Dermis microvascular lymphatic vessel endothelial cell (primary cell): ENCODE measurements at regions not wholly inside any gene's neighbourhood (a gene's known extent, or its start where the extent isn't known, plus 50 kb on each side); places are given as distances from the start of the nearest gene placed in this dataset.
"Not testable (repeated sequence)": the region's sequence is repeated elsewhere in the genome, so short reads cannot be mapped to it uniquely, and the experiment has no call there.

Source experiments
- DNase-seq, 2 donors: peaks; one replicate each; pipeline versions ENCODE4 v3.0.0 to v3.0.0-alpha.2; 2010; ENCODE audit warnings: low read depth in 2 of 2

DNA sequence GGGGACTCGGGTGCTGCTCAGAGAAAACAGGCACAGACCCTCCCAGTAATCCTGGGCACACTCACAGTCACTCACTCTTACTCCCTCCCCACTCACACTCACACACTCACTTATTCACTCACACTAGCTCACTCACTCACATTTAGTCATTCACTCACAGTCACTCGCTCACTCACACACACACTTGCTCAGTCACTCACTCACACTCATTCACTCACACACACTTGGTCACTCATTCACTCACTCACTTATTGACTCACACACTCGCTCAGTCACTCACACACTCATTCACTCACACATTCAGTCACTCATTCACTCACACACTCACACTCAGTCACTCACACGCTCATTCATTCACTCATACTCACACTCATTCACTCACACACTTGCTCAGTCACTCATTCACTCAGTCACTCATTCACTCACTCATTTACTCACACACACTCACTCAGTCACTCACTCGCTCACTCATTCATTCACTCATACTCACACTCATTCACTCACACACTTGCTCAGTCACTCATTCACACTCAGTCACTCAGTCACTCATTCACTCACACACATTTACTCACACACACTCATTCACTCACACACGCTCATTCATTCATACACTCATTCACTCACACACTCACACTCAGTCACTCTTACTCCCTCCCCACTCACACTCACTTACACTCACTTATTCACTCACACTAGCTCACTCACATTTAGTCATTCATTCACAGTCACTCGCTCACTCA is 164.2 kb upstream of the C1orf174 start:
- DNase-seq: no peak

DNA sequence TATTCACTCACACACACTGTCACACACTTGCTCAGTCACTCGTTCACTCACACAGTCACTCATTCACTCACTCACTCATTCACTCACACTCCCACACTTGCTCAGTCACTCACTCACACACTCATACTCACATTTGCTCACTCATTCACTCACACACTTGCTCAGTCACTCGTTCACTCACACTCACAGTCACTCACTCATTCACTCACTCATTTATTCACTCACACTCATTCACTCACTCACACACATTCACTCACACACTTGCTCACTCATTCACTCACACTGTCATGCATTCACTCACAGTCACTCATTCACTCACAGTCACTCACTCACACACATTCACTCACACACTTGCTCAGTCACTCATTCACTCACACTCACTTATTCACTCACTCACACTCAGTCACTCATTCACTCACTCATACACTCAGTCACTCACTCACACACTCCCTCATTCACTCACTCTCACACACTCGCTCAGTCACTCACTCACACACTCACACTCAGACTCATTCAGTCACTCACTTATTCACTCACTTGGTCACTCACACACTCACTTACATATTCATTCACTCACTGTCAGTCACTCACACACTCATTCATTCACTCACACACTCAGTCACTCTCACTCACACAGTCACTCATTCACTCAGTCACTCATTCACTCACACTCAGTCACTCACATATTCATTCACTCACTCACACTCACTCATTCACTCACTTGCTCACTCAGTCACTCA is 167.0 kb upstream of the C1orf174 start:
- DNase-seq: no peak

DNA sequence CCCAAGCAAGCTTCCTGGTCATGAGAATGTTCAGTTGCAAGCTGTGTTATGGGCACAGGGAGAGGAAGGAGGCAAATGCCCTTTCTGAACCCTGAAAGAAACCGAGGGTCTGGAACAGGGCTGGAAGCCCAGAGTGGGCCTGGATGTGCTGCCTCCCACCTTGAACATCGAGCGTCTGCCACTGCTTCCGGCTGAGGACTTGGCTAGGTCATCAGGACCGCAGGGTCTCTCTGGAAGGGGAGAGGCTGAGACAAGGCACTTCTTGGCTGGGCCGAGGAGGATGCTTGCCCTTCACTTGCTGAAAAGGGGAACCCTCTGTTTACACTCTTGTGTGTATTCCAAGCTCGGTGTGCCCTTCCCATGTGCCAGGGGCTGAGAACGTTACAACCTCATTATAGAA is 168.0 kb upstream of the C1orf174 start:
- no peak for DNase-seq

DNA sequence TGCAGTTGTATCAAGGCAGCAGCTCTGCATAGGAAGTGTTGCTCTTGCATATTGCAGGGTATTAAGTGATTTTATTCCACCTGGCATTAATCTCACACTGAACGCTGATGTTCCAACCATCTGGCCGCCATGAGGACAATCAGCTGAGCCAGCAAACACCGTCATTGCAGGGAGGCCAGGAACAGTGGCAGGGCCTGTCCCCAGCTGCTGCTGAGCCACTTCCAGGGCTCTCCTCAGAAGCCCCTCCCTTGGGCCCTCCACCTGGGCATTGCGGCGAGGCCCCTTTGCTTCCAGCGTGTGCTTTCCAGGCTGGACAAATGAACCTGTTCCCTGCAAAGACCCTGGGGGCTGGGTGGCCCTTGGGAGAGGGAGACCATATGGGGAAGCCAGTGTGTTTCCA is 171.6 kb upstream of the C1orf174 start:
- no peak for DNase-seq

DNA sequence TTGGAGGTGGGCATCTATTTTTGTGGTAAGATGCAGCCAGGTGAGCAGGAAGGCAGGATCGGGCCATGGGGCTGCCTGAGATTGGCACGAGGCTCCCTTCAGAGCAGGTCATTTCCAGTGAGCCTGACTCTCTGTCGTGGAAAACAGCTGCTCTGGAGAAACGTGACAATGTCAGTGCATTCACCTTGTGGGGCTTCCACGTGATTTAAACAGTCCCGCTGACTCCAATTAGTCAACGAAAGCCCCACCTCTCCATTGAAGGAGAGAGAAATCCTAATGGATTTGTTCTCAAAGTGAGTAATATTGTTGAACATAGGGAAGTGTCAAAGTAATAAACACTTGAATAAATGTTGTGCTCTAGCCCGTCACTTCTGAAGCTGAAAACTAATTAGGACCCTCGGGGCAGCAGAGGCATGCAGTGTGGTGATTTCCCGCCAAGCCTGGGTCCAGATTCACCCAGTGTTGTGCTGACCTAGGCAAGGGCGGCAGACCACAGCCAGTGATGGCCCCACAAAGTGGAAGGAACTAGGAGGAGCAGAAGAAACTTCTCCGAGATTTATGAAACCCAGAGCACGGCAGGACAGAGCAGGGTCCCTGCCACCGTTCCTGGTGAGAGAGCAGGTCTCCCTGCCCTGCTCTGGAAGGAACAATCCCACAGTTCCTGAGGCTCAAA is 172.5 kb upstream of the C1orf174 start:
- DNase-seq: no peak

DNA sequence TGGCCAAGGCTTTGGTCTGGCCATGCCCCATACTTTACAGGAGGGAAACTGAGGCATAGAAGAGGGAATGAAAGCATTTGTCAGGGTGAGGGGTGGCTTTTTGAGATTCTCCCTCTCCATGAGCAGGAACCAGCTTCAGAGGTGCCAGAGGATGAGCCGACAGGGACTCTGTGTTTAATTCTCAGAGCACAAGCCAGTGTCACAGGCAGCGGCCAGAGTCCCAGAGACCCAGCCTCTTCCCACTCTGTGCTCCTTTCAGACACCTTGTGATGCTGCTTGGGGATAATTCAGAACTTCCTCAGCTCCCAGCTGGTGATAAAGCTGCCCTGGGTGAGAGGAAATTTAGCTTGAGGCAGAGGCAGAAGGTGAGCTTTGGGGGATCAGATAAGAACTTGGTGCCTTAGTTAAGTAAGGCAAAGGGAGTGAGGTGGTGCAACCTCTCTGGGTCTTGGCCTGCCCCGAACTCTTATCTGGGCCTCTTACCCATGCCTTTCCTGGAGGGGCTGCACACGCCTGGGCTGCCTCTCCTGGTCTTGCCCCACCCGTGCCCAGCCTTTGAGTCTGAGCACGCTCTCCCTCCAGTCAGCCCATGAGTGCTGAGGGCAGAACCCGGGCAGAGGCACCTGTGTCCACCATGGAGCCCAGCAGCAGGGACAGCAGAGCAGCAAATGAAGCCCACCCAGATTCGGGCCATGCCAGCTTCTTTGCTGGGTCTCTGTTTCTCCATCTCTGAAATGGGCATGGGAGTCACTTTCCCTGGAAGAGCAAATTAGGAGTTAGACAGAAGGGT is 175.6 kb upstream of the C1orf174 start:
- no peak for DNase-seq

DNA sequence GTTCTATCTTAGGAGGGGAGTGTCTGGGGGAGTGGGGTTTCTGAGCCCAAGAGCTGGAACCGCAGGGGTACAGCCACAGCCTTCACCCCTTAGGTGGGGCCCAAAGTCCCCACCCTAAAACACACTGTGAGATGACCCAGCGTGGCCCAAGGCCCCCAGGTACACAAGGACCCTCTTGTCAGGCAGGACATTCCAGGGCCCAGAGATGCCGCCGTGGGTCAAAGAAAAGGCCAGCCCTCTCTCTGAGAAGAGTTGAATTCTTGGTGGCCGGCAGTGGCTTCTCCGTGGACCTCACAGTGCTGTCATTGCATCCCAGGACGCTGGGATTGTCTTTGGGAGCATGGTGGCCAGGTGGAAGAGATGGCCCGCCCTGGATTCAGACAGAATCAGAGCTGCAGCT is 176.3 kb upstream of the C1orf174 start:
- no peak for DNase-seq

DNA sequence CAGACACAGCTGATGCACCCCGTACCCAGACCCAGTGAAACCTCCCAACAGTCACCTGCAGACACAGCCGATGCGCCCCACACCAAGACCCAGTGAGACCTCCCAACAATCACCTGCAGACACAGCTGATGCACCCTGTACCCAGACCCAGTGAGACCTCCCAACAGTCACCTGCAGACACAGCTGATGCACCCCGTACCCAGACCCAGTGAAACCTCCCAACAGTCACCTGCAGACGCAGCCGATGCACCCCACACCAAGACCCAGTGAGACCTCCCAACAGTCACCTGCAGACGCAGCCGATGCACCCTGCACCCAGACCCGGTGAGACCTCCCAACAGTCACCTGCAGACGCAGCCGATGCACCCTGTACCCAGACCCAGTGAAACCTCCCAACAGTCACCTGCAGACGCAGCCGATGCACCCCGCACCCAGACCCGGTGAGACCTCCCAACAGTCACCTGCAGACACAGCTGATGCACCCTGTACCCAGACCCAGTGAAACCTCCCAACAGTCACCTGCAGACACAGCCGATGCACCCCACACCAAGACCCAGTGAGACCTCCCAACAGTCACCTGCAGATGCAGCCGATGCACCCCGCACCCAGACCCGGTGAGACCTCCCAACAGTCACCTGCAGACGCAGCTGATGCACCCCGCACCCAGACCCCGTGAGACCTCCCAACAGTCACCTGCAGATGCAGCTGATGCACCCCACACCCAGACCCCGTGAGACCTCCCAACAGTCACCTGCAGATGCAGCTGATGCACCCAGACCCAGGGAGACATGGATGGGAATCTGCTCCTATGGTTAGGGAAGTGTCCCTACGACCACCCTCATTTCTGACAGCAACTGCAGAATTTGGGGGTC is 178.3 kb upstream of the C1orf174 start:
- not testable (repeated sequence) for DNase-seq

DNA sequence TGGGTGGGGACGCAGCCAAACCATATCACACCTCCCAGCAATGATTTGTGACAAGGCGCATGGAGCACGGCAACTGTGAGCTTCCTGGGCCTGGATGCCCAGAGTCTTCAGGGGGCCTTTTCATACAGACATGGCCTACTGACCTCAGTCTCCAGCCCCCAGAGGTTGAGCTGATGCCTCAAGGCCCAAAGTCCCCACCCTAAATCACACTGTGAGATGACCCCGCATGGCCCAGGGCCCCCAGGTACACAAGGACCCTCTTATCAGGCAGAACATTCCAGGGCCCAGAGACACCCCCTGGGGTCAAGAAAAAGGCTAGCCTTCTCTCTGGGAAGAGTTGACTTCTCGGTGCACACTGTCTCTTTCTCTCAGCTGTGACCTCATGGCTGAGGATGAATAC is 179.7 kb upstream of the C1orf174 start:
- no peak for DNase-seq

DNA sequence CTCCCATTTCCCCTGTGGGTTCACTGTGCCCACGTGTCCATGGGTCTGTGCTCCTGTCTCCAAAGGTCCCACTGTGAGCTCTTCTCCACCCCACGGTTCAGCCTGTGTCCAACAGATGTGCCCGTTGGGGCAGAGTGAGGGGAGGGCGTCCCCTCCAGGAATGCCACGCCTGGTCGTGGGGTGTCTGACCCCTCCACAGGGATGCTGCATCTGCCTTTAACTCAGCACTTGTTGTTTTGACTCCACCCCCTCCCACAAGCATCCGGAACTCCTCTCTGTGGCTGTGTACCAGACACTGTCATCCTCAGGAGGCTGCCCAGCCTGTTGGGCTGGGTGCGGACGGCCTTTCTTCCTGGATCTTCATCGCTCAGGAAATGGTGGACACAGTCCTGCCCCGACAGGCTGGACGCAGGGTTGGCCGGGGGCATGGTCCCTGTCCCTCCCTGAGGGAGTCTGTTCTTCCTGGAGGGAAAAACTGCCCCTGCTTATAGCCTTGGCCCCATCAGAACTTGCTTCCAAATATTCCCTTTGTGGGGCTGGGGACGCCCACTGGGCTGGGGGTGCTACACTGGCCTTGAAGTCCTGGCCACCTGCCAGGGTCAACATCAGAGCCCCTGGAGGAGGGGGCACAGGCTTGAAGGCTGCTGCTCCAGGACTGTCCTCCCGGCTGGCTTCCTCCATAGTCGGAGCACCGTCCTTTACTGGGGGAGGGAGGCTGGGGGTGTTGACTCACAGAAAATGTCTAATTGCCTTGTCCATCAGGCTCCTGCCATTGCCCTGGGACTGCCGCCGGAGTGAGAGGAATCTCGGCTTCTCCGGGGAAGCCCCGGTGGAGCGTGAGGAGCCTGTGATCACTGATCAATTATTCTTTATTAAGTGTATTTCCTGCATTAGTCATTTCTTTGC is 182.0 kb upstream of the C1orf174 start:
- no peak for DNase-seq

DNA sequence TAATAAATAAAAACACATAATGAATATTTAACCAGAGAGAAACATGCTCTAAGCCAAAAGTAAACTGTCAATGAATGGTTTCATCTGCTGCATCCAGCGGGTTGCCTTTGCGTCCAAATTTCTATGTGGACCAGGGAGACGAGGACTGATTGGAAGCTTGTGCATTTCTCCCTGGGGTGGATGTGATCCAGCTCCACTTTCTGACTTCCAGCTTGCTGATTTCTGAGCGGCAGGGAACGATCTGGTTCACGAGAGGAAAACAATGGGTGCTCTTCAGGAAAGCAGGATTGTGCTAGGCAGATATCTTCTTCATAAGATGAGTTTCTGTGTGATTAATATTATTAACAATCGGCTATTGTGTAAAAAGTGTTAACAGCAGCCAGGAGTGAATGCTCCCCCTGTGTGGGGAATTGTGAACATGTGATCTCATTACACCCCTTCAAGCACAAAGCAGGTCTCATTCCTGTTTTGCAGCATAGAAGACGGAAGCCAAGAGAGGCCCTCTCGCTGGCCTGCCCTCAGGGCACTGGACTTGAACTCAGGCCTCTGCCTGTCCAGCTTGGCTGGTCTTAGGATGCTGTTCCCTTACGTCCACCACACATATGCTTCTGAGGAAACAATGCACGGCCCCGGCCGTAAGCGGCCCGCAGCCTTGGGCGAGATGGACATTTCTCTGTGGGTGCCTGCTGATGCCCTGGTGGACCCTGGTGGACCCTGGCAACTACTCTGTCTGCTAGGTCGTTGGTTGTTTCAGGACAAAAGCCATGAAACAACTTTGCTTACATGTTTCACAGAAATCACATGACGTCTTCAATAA is 183.4 kb upstream of the C1orf174 start:
- DNase-seq: no peak

DNA sequence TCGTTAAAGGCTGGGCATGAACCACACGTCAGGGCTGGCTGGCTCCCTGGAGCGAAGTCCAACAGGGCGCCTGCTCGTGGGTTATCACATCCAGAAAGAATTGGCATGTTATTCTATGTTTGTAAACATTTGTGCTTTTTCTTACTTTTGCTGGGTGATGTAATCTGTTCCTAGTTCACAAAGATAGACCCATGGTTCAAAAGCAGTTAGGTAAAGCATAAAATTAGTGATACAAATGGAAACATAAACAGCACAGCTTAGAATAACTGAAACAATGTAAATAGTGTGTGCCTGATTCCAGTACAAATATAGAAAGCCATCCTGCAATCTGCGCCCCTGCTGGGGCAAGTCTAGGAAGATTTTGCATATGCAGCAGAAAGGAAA is 184.0 kb upstream of the C1orf174 start:
- no peak for DNase-seq

DNA sequence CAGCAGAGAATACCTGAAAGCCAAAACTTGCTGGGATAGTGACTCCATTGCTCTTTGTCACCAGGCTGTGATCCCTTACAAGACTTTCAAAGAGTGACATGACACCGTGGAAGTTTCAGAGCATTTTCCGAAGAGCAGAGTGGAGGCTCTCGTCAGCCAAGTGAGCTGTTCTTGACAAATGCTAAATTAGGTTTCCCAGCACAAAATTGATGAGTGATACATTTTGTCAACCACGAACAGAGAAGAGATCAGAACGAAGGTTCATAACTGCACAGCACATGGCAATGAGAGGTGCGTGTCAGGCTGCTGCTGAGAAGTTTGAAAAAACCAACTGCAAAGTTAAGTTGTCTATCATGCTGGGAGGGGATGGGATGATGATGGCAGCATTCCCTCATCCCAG is 184.4 kb upstream of the C1orf174 start:
- DNase-seq: no peak

DNA sequence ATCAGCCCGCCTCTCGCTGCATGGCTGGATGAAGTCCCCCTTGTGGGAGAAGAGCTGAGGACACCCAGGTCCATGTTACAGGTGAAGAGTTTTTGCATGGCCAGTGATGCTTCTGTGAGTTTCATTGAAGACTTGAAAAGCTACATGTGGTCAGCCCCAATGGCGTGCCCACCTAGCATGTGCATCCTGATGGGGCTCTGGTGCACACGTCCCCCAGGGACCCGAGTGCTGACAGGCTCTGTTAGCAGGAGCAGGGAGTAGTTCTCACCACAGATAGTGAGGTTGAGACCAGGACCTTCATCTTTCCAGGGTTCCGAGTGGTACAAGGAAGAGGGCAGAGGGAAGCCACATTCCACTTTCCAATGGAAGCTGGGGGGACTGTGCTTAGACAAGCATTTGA is 184.8 kb upstream of the C1orf174 start:
- no peak for DNase-seq

DNA sequence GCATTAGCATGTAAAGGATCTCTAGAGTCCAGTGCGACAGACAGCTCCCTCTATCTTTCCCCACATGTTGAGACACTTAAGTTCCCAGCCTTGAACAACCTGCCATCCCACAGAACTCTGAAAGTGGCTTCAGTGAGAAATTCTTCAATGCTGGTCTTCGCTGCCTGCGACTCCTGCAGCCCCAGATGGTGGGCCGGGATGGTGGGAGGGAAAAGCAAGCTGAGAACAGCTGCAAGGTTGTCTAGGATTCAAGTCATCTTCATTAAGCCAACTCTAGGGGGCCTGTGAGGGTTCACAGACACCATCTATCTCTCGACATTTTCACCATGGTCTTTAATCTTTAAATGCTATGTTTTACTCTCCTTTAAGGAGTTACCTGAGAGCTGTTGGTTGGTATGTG is 185.5 kb upstream of the C1orf174 start:
- DNase-seq: no peak

DNA sequence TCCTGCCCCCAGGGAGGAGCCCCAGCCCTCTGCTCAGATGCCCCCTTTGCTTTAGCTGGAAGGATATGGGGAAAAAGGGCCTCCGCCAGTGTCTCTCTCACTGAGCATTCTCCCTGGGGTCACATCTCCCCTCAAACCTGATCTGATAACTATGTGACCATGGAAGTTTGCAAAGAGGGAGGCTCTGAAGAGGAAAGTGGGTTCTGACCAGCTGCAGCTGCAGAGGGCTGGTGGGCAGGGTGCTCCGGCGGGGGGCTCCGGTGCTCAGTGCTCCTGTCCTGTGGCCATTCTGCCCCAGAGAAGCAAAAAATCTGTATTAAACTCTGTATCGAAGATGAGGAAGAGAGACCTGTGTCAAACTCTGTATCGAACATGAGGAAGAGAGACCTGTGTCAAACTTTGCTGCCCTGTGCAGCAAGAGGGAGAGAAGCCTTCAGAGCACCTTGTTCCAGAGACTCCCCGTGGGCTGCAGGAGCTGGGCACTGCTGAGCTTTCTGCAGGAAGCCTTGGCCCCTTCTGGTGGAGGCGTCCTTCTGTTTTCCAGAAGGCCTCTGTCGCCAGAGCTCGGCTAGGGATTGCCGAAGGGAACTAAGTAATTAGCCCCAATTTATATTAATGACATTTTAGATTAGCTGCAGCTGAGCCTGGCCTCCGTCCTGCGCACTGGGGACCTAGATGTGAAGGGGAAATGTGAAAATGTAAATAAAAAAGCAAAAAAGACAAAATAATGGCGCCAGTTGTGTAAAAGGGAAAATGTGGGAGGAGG is 186.2 kb upstream of the C1orf174 start:
- no peak for DNase-seq

DNA sequence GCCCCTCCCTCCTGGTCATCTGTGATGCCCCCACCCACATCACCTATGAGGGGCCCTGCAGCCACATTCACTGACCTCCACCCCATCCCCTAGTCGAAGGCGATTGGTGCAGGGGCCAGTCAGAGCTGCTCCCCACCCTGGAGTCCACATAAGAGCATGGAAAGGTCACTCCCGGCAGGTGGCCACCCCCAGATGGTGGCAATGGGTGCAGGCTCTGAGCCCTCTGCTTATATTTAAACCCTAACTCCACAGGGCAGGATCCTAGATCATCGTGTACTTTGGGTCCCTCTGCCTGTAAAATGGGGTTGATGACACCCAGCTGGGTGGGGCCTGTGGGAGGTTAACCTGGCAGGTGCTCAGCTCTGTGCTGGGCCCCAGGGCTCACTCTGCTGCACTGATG is 186.8 kb upstream of the C1orf174 start:
- DNase-seq: no peak
